CD1c-positive myeloid dendritic cell (primary cell): ENCODE measurements at regions not wholly inside any gene's neighbourhood (a gene's known extent, or its start where the extent isn't known, plus 50 kb on each side); places are given as distances from the start of the nearest gene placed in this dataset.

ENCODE experiments used
- DNase-seq: peaks from one replicate; pipeline ENCODE4 v3.0.0-alpha.2; 2016; ENCODE audit errors: extremely low spot score

DNA sequence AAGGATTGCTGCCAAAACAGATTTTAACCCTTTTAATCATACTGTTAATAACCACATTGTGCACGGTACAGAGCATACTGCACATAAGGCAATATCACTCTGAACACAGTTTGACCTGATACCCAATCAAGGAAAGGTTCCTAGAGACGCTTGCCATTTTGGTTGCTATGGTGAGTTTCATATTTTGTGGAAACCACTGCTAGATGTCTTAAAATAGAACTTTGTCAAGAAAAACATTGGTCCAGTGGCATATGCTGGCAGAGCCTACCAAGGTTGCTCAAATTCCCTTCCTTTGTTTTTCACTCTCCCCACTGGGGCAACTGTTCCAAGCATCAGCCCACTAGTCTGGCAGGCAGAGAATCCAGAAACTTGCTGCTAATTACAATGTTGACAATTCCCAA, 114.8 kb upstream of the DPYD start:
- DNase-seq: no peak

DNA sequence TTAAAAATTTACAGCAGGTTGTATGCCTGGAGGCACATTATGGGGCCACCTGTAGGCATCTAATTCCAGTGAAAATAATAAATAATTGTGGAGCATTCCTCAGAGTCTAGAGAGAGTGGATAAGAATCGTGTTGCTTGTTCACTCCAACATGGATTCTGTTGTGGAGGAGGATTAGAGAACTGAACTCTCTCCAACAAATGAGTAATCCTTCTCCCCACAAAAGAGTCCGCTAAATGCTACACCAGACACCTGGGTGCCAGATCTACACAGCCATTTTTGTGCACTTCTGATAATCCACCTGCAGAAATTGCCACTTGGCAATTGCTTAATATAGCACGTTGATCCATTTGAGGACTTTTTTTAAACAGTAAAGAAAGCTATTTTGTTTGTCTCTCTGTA, 113.7 kb upstream of the DPYD start:
- DNase-seq: no peak

GRCh38 chr1:98032958-98033357, 112.1 kb upstream of the DPYD start:
- DNase-seq: no peak

DNA sequence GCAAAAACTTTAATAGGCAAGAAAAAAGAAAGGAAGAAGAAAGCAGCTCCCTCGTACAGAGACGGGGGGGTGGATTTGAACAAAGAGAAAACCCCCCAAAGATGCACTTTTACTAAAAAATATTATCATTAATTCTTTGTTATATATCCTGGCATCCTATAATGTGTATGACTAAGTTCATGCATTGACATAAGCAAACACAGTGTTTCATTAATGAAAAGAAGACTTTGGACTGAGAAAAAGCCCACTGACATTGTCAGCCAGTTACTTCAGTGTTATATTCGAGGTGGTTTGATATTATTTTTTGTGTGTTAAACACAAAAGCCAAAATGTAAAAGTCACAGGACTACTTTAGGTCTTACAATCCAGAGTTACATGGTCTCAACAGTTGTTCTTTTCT, 110.1 kb upstream of the DPYD start:
- no peak for DNase-seq

- DNase-seq: no peak
Measured at GRCh38 chr1:98030483-98030882, 109.6 kb upstream of the DPYD start.

DNA sequence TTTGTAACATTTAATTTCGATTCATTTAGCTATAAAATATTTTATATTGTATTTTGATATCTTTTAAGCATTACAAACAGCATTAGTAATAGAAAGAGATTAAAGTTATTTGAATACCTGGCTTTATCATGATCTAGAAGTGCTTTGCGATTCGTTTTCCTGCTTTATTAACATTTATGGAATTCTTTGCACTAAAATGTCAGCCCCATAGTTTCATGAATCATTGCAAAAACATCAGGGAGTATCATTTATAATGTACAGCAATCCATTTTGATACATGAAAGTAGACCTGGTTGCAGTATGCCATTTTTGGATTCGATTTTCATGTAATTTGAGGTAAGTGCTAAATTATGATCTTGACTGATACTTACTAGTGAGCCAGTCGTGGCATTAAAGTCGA, 108.0 kb upstream of the DPYD start:
- no peak for DNase-seq

- DNase-seq: no peak
Measured at GRCh38 chr1:98027103-98027705, 106.4 kb upstream of the DPYD start.

GRCh38 chr1:98025858-98026257, 105.0 kb upstream of the DPYD start:
- DNase-seq: no peak

DNA sequence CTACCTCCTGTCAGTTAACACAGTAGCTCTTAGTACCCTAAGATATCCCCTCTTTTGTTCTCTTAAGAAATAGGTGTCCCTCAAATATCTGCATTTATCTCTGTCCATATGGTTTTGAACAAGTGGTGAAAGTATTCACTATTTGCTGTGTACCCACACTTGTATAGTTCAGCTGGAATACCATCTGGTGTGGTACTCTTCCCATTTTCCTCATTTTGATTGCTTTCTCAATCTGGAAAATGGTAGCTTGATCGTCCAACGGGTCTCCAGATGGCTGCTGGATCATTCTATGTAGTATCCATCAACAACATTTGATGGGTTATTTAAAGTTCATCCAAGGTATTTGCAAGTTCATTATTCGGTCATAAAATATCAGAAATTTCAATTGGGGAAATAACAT, 100.3 kb upstream of the DPYD start:
- no peak for DNase-seq

GRCh38 chr1:98019747-98020146, 98.9 kb upstream of the DPYD start:
- no peak for DNase-seq

DNA sequence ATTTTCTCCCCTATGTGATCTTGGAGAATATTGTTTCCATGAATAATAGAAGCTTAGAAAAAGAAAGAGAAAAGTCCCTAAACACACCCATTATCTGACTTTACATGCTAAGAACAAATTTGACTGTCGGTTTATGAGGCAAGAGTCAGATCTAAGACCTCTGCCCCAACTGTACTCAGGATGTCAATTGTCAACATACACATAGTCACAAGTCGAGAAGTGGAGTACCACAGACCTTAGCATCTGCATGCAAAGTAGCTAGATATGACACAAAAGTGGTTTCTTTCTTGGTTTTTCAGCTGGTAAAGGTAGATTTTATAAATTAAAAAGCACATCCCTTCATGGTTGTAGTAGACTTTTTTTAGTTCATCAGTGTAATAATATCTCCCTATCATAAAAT, 97.2 kb upstream of the DPYD start:
- DNase-seq: no peak

GRCh38 chr1:98017184-98017583, 96.3 kb upstream of the DPYD start:
- DNase-seq: no peak

DNA sequence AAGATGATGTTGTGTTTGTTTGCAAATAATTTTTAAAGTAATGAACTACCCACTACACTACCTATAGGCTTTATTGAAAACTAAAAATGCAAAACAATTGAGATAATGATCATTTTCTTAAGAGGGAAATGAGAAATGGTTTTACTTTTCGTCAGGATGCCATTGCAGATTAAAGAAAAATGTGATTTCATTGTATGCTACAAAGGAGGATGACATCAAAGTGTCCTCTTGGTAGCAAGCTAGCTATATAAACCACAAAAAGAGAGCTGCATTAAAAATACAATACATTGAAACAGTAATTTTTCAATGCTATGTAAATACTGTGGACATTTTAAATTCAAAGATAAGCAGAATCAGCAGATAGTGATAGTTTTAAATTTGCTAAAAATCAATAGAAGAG, 87.5 kb upstream of the DPYD start:
- no peak for DNase-seq

GRCh38 chr1:98005326-98006010, 84.6 kb upstream of the DPYD start:
- DNase-seq: no peak

DNA sequence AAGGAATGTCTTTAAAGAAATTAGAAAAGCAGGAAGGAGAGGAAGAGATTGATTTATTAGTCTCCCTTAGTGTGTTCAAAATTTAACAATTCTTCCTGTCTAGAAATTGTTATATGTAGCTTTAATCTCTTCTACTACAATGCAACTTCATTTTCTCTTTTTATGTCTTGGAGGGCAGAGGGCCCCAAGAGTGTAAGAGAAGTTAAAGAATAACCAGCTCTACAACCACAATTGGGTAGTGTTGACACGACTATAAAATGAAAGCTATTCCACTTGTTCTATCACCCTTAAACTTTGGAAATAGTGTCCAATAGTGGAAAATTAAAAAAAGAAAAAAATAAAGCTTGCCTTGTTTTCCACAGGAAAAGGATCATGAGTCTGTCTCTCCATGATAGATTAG, 82.6 kb upstream of the DPYD start:
- DNase-seq: no peak

GRCh38 chr1:98002288-98002687, 81.5 kb upstream of the DPYD start:
- DNase-seq: no peak

DNA sequence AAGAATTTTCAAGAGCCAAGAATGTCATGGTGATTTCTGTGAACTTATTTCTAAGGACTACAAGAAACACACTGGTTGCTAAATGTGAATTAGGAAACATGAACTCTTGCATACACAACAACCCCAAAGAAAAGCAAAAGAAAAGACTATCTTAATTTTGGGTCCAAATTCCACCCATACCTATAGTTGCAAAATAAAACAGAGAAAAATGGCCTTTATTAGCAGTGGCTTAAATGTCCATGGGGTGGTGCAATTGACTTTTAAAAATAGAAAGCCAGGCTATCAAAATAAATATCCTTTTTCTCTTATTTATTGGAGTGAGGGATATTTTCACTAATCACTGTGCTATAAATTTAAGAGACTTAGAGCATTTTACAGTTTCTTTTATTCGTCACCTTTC, 80.9 kb upstream of the DPYD start:
- DNase-seq: no peak

GRCh38 chr1:97999320-97999719, 78.5 kb upstream of the DPYD start:
- no peak for DNase-seq

DNA sequence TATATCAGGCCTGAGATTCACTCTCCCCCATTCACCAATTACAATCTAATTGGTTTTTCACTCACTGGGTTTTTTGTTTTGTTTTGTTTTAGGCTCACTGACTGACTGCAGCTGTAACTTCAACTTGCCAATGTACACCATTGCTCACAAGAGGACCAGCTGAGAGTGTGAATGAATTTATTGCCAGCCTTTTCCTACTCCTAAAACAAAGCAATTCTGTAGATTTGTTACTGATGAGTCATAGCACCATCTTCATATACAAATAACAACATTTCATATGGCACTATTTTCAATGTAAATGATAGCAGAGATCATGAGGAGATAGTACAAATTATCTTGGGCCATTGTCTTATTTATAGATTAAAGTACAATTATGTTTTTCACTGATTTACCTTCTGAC, 76.0 kb upstream of the DPYD start:
- DNase-seq: no peak

DNA sequence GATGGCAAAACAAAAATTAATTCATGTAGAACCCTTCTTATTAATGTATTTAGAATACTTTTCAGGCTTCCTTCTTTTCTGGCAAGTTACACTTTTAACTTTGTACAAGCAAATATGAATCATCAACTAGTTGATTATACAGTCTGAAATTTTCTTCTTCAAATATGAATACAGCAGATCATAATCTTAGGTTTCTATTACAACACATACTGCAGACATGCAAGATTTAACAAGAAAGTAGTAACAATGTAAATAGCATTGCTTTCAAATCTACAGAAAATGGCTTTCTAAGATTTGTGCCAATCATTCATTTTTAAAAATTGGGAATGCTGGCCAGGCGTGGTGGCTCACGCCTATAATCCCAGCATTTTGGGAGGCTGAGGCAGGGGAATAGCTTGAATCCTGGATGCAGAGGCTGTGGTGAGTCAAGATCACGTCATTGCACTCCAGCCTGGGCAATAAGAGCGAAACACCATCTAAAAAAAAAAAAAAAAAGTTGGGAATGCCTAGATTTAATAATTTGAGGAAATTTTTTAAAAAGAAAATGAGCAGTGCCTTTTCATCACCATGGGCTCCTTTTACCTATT, 68.4 kb upstream of the DPYD start:
- no peak for DNase-seq

DNA sequence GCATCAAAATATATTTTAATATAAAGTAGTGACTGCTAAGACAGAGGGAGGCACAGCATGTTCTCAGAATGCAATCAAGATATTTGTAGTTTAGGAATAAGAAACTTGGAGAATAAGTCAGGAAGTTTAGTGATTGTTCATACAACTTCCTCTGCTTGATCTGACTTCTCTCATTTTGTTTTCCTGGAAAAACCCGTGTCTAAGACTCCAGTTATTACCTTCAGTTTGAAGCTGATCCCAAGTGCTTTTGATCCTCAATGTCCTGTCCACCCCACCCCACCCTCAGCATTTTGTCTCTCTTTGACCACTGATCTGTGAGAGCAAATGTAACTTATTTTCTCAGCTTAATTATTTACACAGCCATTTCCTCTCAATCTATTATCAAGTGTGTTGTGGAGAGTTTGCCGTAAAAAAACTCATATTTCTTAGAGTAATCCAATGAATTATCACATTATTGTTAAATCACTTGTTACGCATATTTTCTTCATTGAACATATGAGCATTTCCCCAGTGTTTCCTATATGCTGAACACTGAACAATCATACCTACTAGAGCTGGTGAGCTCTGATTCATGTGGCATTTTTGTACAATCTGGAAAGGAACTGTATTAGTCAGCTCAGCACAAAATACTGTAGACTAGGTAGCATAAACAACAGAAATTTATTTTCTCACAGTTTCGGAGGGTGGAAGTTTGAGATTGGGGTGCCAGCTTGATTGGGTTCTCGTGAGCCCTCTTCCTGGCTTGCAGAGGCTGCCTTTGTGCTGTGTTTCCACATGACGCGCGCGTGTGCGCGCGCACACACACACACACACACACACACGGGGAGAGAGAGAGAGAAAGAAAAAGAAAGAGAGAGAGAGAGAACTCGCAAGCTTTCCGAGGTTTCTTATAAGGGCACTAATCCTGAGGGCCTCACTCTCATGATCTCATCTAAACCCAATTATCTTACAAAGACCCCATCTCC, 65.5 kb upstream of the DPYD start:
- DNase-seq: no peak

DNA sequence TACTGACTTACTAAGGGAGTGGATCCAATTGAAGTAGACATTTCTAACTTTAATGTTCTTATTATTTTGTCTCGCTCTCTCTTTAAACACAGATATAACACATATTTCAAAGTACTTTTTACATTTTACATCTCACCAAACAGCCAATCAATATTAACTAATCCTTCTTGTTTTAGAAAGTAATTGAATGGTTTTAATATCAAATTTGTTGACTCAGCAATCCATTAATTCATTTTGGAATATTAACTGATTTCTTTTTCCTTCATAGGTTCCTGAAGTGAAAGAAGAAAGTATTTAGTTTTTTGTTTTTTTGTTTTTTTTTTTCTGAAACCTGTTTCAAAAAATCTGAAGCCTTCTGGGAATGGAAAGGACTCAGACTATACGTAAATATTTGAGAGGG, 62.3 kb upstream of the DPYD start:
- DNase-seq: no peak

DNA sequence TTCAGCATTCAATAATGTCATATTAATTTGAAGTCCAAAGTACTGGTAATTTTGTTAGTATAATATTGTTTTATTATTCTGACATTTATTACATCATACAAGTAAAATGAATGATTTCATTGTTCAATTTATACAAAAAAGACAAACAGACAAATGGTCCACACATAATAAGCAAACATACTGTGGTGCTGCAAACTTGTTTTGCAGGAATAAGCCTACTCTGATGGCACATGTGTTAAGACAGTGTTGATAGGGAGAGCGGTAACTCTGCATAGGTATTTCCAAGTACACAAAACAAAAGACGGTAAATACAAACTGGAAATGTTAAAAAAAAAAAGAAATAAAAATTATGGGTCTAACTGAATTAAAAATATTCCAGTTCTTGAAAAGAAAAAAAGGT, 59.7 kb upstream of the DPYD start:
- DNase-seq: no peak
